ENCODE measurements at regions not wholly inside any gene's neighbourhood (a gene's known extent, or its start where the extent isn't known, plus 50 kb on each side); places are given as distances from the start of the nearest gene placed in this dataset.

- TF ChIP-seq EZH2 (IDR thresholded peaks at IDR 0.05): no peak
- no peak for TF ChIP-seq POLR2AphosphoS5 (IDR thresholded peaks at IDR 0.05; ENCODE audit: borderline replicate concordance, low read depth, low read length)
- no peak for TF ChIP-seq FOXP2 (optimal IDR thresholded peaks at IDR 0.05; ENCODE audit: control extremely low read depth, extremely low read length, insufficient read depth)
Observed at GRCh38 chr2:183426825-183427224, 302.6 kb downstream of the NUP35 start.
